K562 (cell line): ENCODE measurements at regions not wholly inside any gene's neighbourhood (a gene's known extent, or its start where the extent isn't known, plus 50 kb on each side); places are given as distances from the start of the nearest gene placed in this dataset.

ENCODE experiments used
- ATF1 ChIP-seq, 2 experiments: fragments of 450-650 bp in 1 of 2; IDR thresholded peaks; 2 replicates each; pipeline ENCODE4 v1.6.1; 2016; ENCODE audit warnings: missing compliant biosample characterization in 1 of 2, missing genetic modification characterization in 1 of 2
- E2F6 ChIP-seq, 2 experiments: IDR thresholded peaks; 2 replicates each; pipeline ENCODE4 v1.6.1; 2011; ENCODE audit warnings: borderline replicate concordance in 1 of 2, control low read depth in 1 of 2, low read depth in 1 of 2, low read length in 1 of 2, mild to moderate bottlenecking in 1 of 2, mixed read lengths in 1 of 2, moderate library complexity in 1 of 2; ENCODE audit not compliant: insufficient read depth in 1 of 2, insufficient read length in 1 of 2, poor library complexity in 1 of 2, severe bottlenecking in 1 of 2; ENCODE audit errors: extremely low read depth in 1 of 2
- ESRRA ChIP-seq: fragments of 450-650 bp; IDR thresholded peaks from 2 replicates; pipeline ENCODE4 v1.6.1; 2014; ENCODE audit warnings: low read depth, mild to moderate bottlenecking, moderate library complexity, borderline replicate concordance
- FOXM1 ChIP-seq, 2 experiments: fragments of 450-650 bp in 1 of 2; sonication (generic) in 1 of 2; formaldehyde crosslinking in 1 of 2; IDR thresholded peaks; 2 replicates each; pipeline versions ENCODE4 v1.6.1 to v1.9.0; 2017 to 2022; ENCODE audit warnings: low read depth in 2 of 2, mild to moderate bottlenecking in 2 of 2, missing genetic modification reagents in 1 of 2, moderate library complexity in 1 of 2
- GABPA ChIP-seq: fragments of 200-800 bp; sonication (Bioruptor generic); conservative IDR thresholded peaks from 2 replicates; pipeline ENCODE4 v1.6.1; 2016; ENCODE audit warnings: low read depth, missing genetic modification characterization, missing compliant biosample characterization
- GTF2A2 ChIP-seq: IDR thresholded peaks from 2 replicates; pipeline ENCODE4 v1.6.1; 2016; ENCODE audit warnings: mild to moderate bottlenecking, missing genetic modification characterization, missing compliant biosample characterization
- GTF2E2 ChIP-seq: fragments of 200-800 bp; sonication (Bioruptor generic); IDR thresholded peaks from 2 replicates; pipeline ENCODE4 v1.6.1; 2016; ENCODE audit warnings: missing genetic modification characterization, missing compliant biosample characterization
- HDGF ChIP-seq: fragments of 450-650 bp; IDR thresholded peaks from 2 replicates; pipeline ENCODE4 v1.6.1; 2016
- MLLT1 ChIP-seq, 2 experiments: fragments of 450-650 bp; IDR thresholded peaks; 2 replicates each; pipeline ENCODE4 v1.6.1; 2016
- MTA2 ChIP-seq: fragments of 450-650 bp; IDR thresholded peaks from 2 replicates; pipeline ENCODE4 v1.6.1; 2016; ENCODE audit warnings: low read depth
- PRDM10 ChIP-seq: fragments of 450-650 bp; IDR thresholded peaks from 2 replicates; pipeline ENCODE4 v1.6.1; 2018; ENCODE audit not compliant: partially characterized antibody
- RCOR1 ChIP-seq, 2 experiments: IDR thresholded peaks; 2 replicates each; pipeline ENCODE4 v1.6.1; 2012; ENCODE audit warnings: low read depth in 2 of 2, low read length in 2 of 2, borderline replicate concordance in 1 of 2, improper control_type of control experiment in 1 of 2
- SFPQ ChIP-seq: fragments of 200-400 bp; formaldehyde crosslinking; IDR thresholded peaks from 2 replicates; pipeline ENCODE4 v1.6.1; 2017; ENCODE audit warnings: mild to moderate bottlenecking, low read depth, low read length, moderate library complexity
- SNRNP70 ChIP-seq: fragments of 200-400 bp; formaldehyde crosslinking; optimal IDR thresholded peaks from 2 replicates; pipeline ENCODE3; 2017; ENCODE audit warnings: low read depth, low read length
- ZNF644 ChIP-seq: fragments of 200-800 bp; sonication (Bioruptor generic); IDR thresholded peaks from 2 replicates; pipeline ENCODE4 v1.6.1; 2016; ENCODE audit warnings: low read depth, missing genetic modification characterization, missing compliant biosample characterization
- ZZZ3 ChIP-seq: fragments of 450-650 bp; IDR thresholded peaks from 2 replicates; pipeline ENCODE4 v1.6.1; 2016; ENCODE audit warnings: antibody characterized with exemption, mild to moderate bottlenecking, moderate library complexity

GRCh38 chr20:62533591-62534495, 58.0 kb upstream of the GATA5 start (continued):
- TF ChIP-seq PRDM10 (peak; percentile 42), MLLT1 (IDR thresholded peaks at IDR 0.05) (0 out of 4 replicates have a peak, but pooled peaks of 1 of the 2 experiments have one; percentile 12), GABPA (peak; percentile 73), RCOR1 (IDR thresholded peaks at IDR 0.05; ENCODE audit: borderline replicate concordance in 1 of 2, low read depth in 2 of 2, low read length in 2 of 2) (peak in 1 of 2 experiments; percentile 63; a peak in 2 of 4 replicates), E2F6 (IDR thresholded peaks at IDR 0.05; ENCODE audit: borderline replicate concordance in 1 of 2, extremely low read depth in 1 of 2, insufficient read depth in 1 of 2, insufficient read length in 1 of 2, low read depth in 1 of 2, low read length in 1 of 2, poor library complexity in 1 of 2, severe bottlenecking in 1 of 2) (peak; percentile 26 to 56), SFPQ (no peak), SNRNP70 (no peak), ZZZ3 (no peak), GTF2E2 (no peak), MTA2 (peak; percentile 29; the same call in 1 of the 2 replicates), ZNF644 (no peak), ATF1 (CRISPR knock-in tag; IDR thresholded peaks at IDR 0.05) (no peak), ATF1 (tag; IDR thresholded peaks at IDR 0.05) (peak; percentile 55), GTF2A2 (no peak), HDGF (peak; percentile 67; the same call in 1 of the 2 replicates), ESRRA (no peak; the same call in 1 of the 2 replicates), FOXM1 (IDR thresholded peaks at IDR 0.05; ENCODE audit: low read depth) (0 out of 2 replicates have a peak, but pooled peaks have one; percentile 36), FOXM1 (CRISPR knock-in tag; IDR thresholded peaks at IDR 0.05; ENCODE audit: low read depth) (no peak)
